B cell (primary cell): ENCODE measurements at regions not wholly inside any gene's neighbourhood (a gene's known extent, or its start where the extent isn't known, plus 50 kb on each side); places are given as distances from the start of the nearest gene placed in this dataset.

Experiments used
- EZH2 ChIP-seq: IDR thresholded peaks from 2 replicates; pipeline ENCODE4 v1.6.1; 2012; ENCODE audit warnings: borderline replicate concordance, low read depth, mild to moderate bottlenecking, moderate library complexity, low read length; ENCODE audit not compliant: insufficient read depth, poor library complexity, severe bottlenecking
- TF ChIP-seq, protein P1 (sequence below): fragments of 200-600 bp; IDR thresholded peaks from one replicate; pipeline ENCODE4 v1.8.0; 2022; ENCODE audit warnings: antibody characterized with exemption, mild to moderate bottlenecking

DNA sequence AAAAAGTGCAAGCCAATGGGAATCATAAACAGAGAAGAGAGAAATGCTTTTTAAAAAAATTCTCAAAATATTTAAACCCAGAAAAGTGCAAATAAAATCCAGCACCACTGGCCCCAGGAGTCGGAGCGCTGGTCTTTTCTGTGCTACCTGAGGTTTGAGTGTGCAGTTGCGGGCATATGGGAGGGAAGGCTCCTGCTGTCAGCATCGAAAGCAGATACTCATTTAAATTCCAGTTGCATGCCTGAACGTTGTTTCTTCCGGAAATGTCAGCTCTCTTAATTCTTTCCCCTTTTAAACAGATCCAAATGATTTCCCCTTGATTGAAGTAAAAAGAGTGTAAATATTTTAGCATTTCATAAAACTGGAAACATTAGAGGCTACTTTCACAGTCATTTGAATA is 240.5 kb upstream of the GPR26 start:
- TF ChIP-seq, protein P1, sequence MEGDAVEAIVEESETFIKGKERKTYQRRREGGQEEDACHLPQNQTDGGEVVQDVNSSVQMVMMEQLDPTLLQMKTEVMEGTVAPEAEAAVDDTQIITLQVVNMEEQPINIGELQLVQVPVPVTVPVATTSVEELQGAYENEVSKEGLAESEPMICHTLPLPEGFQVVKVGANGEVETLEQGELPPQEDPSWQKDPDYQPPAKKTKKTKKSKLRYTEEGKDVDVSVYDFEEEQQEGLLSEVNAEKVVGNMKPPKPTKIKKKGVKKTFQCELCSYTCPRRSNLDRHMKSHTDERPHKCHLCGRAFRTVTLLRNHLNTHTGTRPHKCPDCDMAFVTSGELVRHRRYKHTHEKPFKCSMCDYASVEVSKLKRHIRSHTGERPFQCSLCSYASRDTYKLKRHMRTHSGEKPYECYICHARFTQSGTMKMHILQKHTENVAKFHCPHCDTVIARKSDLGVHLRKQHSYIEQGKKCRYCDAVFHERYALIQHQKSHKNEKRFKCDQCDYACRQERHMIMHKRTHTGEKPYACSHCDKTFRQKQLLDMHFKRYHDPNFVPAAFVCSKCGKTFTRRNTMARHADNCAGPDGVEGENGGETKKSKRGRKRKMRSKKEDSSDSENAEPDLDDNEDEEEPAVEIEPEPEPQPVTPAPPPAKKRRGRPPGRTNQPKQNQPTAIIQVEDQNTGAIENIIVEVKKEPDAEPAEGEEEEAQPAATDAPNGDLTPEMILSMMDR: no peak
- TF ChIP-seq EZH2: no peak
